PC-9 (cell line): ENCODE measurements at regions not wholly inside any gene's neighbourhood (a gene's known extent, or its start where the extent isn't known, plus 50 kb on each side); places are given as distances from the start of the nearest gene placed in this dataset.

Source experiments
- CTCF ChIP-seq: fragments of 200-600 bp; sonication (generic); conservative IDR thresholded peaks from 2 replicates; pipeline ENCODE4 v1.6.1; 2017; ENCODE audit warnings: mixed run types, antibody characterized with exemption, mild to moderate bottlenecking, moderate library complexity
- EZH2 ChIP-seq: fragments of 200-600 bp; sonication (generic); IDR thresholded peaks from 2 replicates; pipeline ENCODE4 v1.8.0; 2017; ENCODE audit warnings: antibody characterized with exemption, low read depth

- TF ChIP-seq CTCF = no peak
- no peak for TF ChIP-seq EZH2
Measured at GRCh38 chr2:63729831-63730230, 111.9 kb upstream of the UGP2 start.
